Liver (tissue), 7 donors: ENCODE measurements at regions not wholly inside any gene's neighbourhood (a gene's known extent, or its start where the extent isn't known, plus 50 kb on each side); places are given as distances from the start of the nearest gene placed in this dataset.

ENCODE experiments used
- DNase-seq: peaks from one replicate; pipeline ENCODE4 v3.0.0-alpha.2; 2017; ENCODE audit warnings: low spot score
- H3K27ac ChIP-seq, 2 donors: one replicate each; pipeline ENCODE4 v1.7.0; 2013; ENCODE audit warnings: inconsistent platforms in 2 of 2, low read length in 2 of 2, control low read depth in 1 of 2, low read depth in 1 of 2, mild to moderate bottlenecking in 1 of 2
- H3K27me3 ChIP-seq, 4 donors: one replicate each; pipeline versions ENCODE4 v1.6.1 to v1.7.0; 2013; ENCODE audit warnings: low read length in 3 of 4, inconsistent platforms in 1 of 4, mild to moderate bottlenecking in 1 of 4, moderate library complexity in 1 of 4; ENCODE audit not compliant: control insufficient read depth in 4 of 4, insufficient read depth in 4 of 4
- H3K36me3 ChIP-seq, 4 donors: one replicate each; pipeline versions ENCODE4 v1.6.1 to v1.7.0; 2013; ENCODE audit warnings: low read length in 3 of 4, mild to moderate bottlenecking in 3 of 4, low read depth in 1 of 4, moderate library complexity in 1 of 4; ENCODE audit not compliant: control insufficient read depth in 4 of 4, insufficient read depth in 3 of 4
- H3K4me1 ChIP-seq, 4 donors: one replicate each; pipeline versions ENCODE4 v1.6.1 to v1.7.0; 2013; ENCODE audit warnings: low read length in 3 of 4, mild to moderate bottlenecking in 3 of 4, moderate library complexity in 1 of 4; ENCODE audit not compliant: control insufficient read depth in 4 of 4, insufficient read depth in 4 of 4
- H3K4me3 ChIP-seq, 3 donors: one replicate each; pipeline versions ENCODE4 v1.6.1 to v1.7.0; 2013; ENCODE audit warnings: low read length in 3 of 3, control low read depth in 1 of 3, low read depth in 1 of 3, mild to moderate bottlenecking in 1 of 3
- H3K9ac ChIP-seq, 2 donors: one replicate each; pipeline ENCODE4 v1.7.0; 2013; ENCODE audit warnings: low read length in 2 of 2, mild to moderate bottlenecking in 2 of 2, moderate library complexity in 2 of 2, control low read depth in 1 of 2, low read depth in 1 of 2
- H3K9me3 ChIP-seq, 4 donors: one replicate each; pipeline versions ENCODE4 v1.6.1 to v1.7.0; 2013; ENCODE audit warnings: low read length in 3 of 4; ENCODE audit not compliant: control insufficient read depth in 4 of 4
- ATF3 ChIP-seq: IDR thresholded peaks from 2 replicates; pipeline ENCODE4 v1.6.1; 2016; ENCODE audit warnings: antibody characterized with exemption
- EGR1 ChIP-seq, 2 donors: IDR thresholded peaks; 2 replicates each; pipeline ENCODE4 v1.6.1; 2016 to 2018; ENCODE audit warnings: antibody characterized with exemption in 2 of 2, low read depth in 2 of 2
- FOXA1 ChIP-seq: IDR thresholded peaks from 2 replicates; pipeline ENCODE4 v1.6.1; 2016; ENCODE audit warnings: antibody characterized with exemption
- FOXA2 ChIP-seq: IDR thresholded peaks from 2 replicates; pipeline ENCODE4 v1.6.1; 2016; ENCODE audit warnings: antibody characterized with exemption
- GABPA ChIP-seq, 2 donors: IDR thresholded peaks in 1 of 2; conservative IDR thresholded peaks in 1 of 2; 2 replicates each; pipeline ENCODE4 v1.6.1; 2016; ENCODE audit warnings: antibody characterized with exemption in 2 of 2, mild to moderate bottlenecking in 1 of 2, moderate library complexity in 1 of 2
- HNF4A ChIP-seq, 2 donors: conservative IDR thresholded peaks; 2 replicates each; pipeline ENCODE4 v1.6.1; 2016; ENCODE audit warnings: antibody characterized with exemption in 2 of 2, mild to moderate bottlenecking in 2 of 2
- HNF4G ChIP-seq: IDR thresholded peaks from 2 replicates; pipeline ENCODE4 v1.6.1; 2016; ENCODE audit warnings: antibody characterized with exemption
- JUND ChIP-seq, 2 donors: IDR thresholded peaks; 2 replicates each; pipeline ENCODE4 v1.6.1; 2016; ENCODE audit warnings: antibody characterized with exemption in 2 of 2
- NR2F2 ChIP-seq: IDR thresholded peaks from 2 replicates; pipeline ENCODE4 v1.6.1; 2016; ENCODE audit warnings: antibody characterized with exemption
- RAD21 ChIP-seq, 2 donors: IDR thresholded peaks; 2 replicates each; pipeline ENCODE4 v1.6.1; 2016; ENCODE audit warnings: antibody characterized with exemption in 2 of 2, mild to moderate bottlenecking in 2 of 2
- RXRA ChIP-seq, 2 donors: IDR thresholded peaks; 2 replicates each; pipeline ENCODE4 v1.6.1; 2017 to 2018; ENCODE audit warnings: antibody characterized with exemption in 2 of 2, mild to moderate bottlenecking in 1 of 2
- SP1 ChIP-seq: IDR thresholded peaks from 2 replicates; pipeline ENCODE4 v1.6.1; 2018; ENCODE audit warnings: antibody characterized with exemption, mild to moderate bottlenecking
- TAF1 ChIP-seq: conservative IDR thresholded peaks from 2 replicates; pipeline ENCODE4 v1.6.1; 2016; ENCODE audit warnings: antibody characterized with exemption, mild to moderate bottlenecking
- YY1 ChIP-seq: IDR thresholded peaks from 2 replicates; pipeline ENCODE4 v1.6.1; 2016; ENCODE audit warnings: antibody characterized with exemption, mild to moderate bottlenecking
- TF ChIP-seq, protein P1 (sequence below): IDR thresholded peaks from 2 replicates; pipeline ENCODE4 v1.6.1; 2016; ENCODE audit warnings: antibody characterized with exemption, mild to moderate bottlenecking
- TF ChIP-seq, protein P2 (sequence below): fragments of 150-350 bp; IDR thresholded peaks from 2 replicates; pipeline ENCODE4 v1.5.1; 2017; ENCODE audit warnings: improper control_type of control experiment, low read depth, low read length; ENCODE audit not compliant: missing input control
- TF ChIP-seq, protein P3 (sequence below): IDR thresholded peaks from 2 replicates; pipeline ENCODE4 v1.6.1; 2016; ENCODE audit warnings: antibody characterized with exemption
- TF ChIP-seq, protein P4 (sequence below): IDR thresholded peaks from 2 replicates; pipeline ENCODE4 v1.6.1; 2016; ENCODE audit warnings: antibody characterized with exemption
- donor health status: healthy.
- donor health status: healthy.
- donor health status: healthy.
- donor health status: healthy.

- Histone ChIP-seq H3K27ac (no peak overlapping the region), H3K4me1 (no peaks in the 10 kb centered on the region), H3K4me3 (no peak overlapping the region), H3K9me3 (no peaks in the 10 kb centered on the region), H3K36me3 (no peaks in the 10 kb centered on the region), H3K27me3 (no peaks in the 10 kb centered on the region), H3K9ac (no peak overlapping the region)
- DNase-seq = no peak
- no peak for TF ChIP-seq FOXA1
- TF ChIP-seq ATF3 = no peak
- TF ChIP-seq YY1 = no peak
- no peak for TF ChIP-seq GABPA (IDR thresholded peaks at IDR 0.05 in 1 of 2, conservative IDR thresholded peaks at IDR 0.05 in 1 of 2)
- no peak for TF ChIP-seq RAD21 (IDR thresholded peaks at IDR 0.05)
- no peak for TF ChIP-seq FOXA2
- TF ChIP-seq TAF1 = no peak
- TF ChIP-seq, protein P1, sequence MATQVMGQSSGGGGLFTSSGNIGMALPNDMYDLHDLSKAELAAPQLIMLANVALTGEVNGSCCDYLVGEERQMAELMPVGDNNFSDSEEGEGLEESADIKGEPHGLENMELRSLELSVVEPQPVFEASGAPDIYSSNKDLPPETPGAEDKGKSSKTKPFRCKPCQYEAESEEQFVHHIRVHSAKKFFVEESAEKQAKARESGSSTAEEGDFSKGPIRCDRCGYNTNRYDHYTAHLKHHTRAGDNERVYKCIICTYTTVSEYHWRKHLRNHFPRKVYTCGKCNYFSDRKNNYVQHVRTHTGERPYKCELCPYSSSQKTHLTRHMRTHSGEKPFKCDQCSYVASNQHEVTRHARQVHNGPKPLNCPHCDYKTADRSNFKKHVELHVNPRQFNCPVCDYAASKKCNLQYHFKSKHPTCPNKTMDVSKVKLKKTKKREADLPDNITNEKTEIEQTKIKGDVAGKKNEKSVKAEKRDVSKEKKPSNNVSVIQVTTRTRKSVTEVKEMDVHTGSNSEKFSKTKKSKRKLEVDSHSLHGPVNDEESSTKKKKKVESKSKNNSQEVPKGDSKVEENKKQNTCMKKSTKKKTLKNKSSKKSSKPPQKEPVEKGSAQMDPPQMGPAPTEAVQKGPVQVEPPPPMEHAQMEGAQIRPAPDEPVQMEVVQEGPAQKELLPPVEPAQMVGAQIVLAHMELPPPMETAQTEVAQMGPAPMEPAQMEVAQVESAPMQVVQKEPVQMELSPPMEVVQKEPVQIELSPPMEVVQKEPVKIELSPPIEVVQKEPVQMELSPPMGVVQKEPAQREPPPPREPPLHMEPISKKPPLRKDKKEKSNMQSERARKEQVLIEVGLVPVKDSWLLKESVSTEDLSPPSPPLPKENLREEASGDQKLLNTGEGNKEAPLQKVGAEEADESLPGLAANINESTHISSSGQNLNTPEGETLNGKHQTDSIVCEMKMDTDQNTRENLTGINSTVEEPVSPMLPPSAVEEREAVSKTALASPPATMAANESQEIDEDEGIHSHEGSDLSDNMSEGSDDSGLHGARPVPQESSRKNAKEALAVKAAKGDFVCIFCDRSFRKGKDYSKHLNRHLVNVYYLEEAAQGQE = no peak
- TF ChIP-seq EGR1 (IDR thresholded peaks at IDR 0.05; ENCODE audit: low read depth in 2 of 2) = no peak
- TF ChIP-seq RXRA (IDR thresholded peaks at IDR 0.05) = no peak
- no peak for TF ChIP-seq JUND (IDR thresholded peaks at IDR 0.05)
- TF ChIP-seq, protein P2, sequence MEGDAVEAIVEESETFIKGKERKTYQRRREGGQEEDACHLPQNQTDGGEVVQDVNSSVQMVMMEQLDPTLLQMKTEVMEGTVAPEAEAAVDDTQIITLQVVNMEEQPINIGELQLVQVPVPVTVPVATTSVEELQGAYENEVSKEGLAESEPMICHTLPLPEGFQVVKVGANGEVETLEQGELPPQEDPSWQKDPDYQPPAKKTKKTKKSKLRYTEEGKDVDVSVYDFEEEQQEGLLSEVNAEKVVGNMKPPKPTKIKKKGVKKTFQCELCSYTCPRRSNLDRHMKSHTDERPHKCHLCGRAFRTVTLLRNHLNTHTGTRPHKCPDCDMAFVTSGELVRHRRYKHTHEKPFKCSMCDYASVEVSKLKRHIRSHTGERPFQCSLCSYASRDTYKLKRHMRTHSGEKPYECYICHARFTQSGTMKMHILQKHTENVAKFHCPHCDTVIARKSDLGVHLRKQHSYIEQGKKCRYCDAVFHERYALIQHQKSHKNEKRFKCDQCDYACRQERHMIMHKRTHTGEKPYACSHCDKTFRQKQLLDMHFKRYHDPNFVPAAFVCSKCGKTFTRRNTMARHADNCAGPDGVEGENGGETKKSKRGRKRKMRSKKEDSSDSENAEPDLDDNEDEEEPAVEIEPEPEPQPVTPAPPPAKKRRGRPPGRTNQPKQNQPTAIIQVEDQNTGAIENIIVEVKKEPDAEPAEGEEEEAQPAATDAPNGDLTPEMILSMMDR = no peak
- TF ChIP-seq HNF4G = no peak
- no peak for TF ChIP-seq NR2F2
- TF ChIP-seq, protein P3, sequence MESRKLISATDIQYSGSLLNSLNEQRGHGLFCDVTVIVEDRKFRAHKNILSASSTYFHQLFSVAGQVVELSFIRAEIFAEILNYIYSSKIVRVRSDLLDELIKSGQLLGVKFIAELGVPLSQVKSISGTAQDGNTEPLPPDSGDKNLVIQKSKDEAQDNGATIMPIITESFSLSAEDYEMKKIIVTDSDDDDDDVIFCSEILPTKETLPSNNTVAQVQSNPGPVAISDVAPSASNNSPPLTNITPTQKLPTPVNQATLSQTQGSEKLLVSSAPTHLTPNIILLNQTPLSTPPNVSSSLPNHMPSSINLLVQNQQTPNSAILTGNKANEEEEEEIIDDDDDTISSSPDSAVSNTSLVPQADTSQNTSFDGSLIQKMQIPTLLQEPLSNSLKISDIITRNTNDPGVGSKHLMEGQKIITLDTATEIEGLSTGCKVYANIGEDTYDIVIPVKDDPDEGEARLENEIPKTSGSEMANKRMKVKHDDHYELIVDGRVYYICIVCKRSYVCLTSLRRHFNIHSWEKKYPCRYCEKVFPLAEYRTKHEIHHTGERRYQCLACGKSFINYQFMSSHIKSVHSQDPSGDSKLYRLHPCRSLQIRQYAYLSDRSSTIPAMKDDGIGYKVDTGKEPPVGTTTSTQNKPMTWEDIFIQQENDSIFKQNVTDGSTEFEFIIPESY = no peak
- TF ChIP-seq, protein P4, sequence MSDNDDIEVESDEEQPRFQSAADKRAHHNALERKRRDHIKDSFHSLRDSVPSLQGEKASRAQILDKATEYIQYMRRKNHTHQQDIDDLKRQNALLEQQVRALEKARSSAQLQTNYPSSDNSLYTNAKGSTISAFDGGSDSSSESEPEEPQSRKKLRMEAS = no peak
- TF ChIP-seq HNF4A (conservative IDR thresholded peaks at IDR 0.05) = no peak
- TF ChIP-seq SP1 = no peak
These were observed 132.3 kb upstream of the GALNT13 start for GRCh38 chr2:153739394-153739793.
